H1 (cell line): ENCODE measurements at regions not wholly inside any gene's neighbourhood (a gene's known extent, or its start where the extent isn't known, plus 50 kb on each side); places are given as distances from the start of the nearest gene placed in this dataset.

ENCODE experiments used
- CTCF ChIA-PET: fragments of 300-600 bp; sonication (Branson Sonifier 250); formaldehyde crosslinking; loops from one replicate; lab custom pipeline; 2021; ENCODE audit not compliant: partially characterized antibody; lab: Charles Lee
- POLR2A ChIA-PET: fragments of 300-600 bp; sonication (Branson Sonifier 250); formaldehyde crosslinking; loops from one replicate; lab custom pipeline; 2021; ENCODE audit warnings: inconsistent platforms; ENCODE audit not compliant: partially characterized antibody; lab: Charles Lee
- DNase-seq, 2 experiments: peaks; one replicate each; pipeline versions ENCODE4 v3.0.0 to v3.0.0-alpha.2; 2010 to 2022; ENCODE audit warnings: low spot score in 2 of 2, low read depth in 1 of 2, mixed read lengths in 1 of 2
- FAIRE-seq: peaks from 2 replicates; lab custom pipeline; 2011; peaks lifted over from hg19 to GRCh38; lab: Jason Lieb, UNC
- H2AFZ ChIP-seq: 2 replicates; pipeline ENCODE4 v1.8.1; 2012; ENCODE audit warnings: low read length, inconsistent platforms
- H2AK5ac ChIP-seq: 2 replicates; pipeline ENCODE4 v1.6.1; 2013; ENCODE audit warnings: low read depth, low read length
- H2BK120ac ChIP-seq: replicated peaks from 2 replicates; pipeline ENCODE3; 2013; ENCODE audit warnings: low read depth, low read length, inconsistent platforms
- H2BK12ac ChIP-seq: 2 replicates; pipeline ENCODE4 v1.6.1; 2013; ENCODE audit warnings: low read depth, low read length
- H2BK15ac ChIP-seq: 2 replicates; pipeline ENCODE4 v1.6.1; 2013; ENCODE audit warnings: low read length
- H2BK20ac ChIP-seq: 2 replicates; pipeline ENCODE4 v1.6.1; 2013; ENCODE audit warnings: low read length
- H2BK5ac ChIP-seq: 2 replicates; pipeline ENCODE4 v1.6.1; 2013; ENCODE audit warnings: low read depth, low read length
- H3K14ac ChIP-seq: 2 replicates; pipeline ENCODE4 v1.6.1; 2013; ENCODE audit warnings: inconsistent platforms; ENCODE audit not compliant: insufficient read length
- H3K18ac ChIP-seq: 2 replicates; pipeline ENCODE4 v1.6.1; 2013; ENCODE audit warnings: low read length; ENCODE audit errors: extremely low read depth
- H3K23ac ChIP-seq: 2 replicates; pipeline ENCODE4 v1.6.1; 2013; ENCODE audit warnings: inconsistent platforms; ENCODE audit not compliant: insufficient read length
- H3K23me2 ChIP-seq: 2 replicates; pipeline ENCODE4 v1.6.1; 2013; ENCODE audit warnings: low read depth, low read length
- H3K27ac ChIP-seq: 2 replicates; pipeline ENCODE4 v1.6.1; 2011; ENCODE audit warnings: low read depth, low read length, inconsistent platforms
- H3K27me3 ChIP-seq, 4 experiments: replicated peaks in 1 of 4; 1 replicate in 1 of 4; 2 replicates in 3 of 4; pipeline versions ENCODE4 v1.6.1 to v1.8.1; 2011 to 2013; ENCODE audit warnings: low read length in 3 of 4, mild to moderate bottlenecking in 3 of 4, inconsistent platforms in 2 of 4, mixed read lengths in 2 of 4, moderate library complexity in 1 of 4; ENCODE audit not compliant: control insufficient read depth in 3 of 4, insufficient read depth in 3 of 4; ENCODE audit errors: extremely low read depth in 1 of 4
- H3K36me3 ChIP-seq, 4 experiments: 2 replicates each; pipeline versions ENCODE4 v1.6.1 to v1.8.1; 2011 to 2013; ENCODE audit warnings: mild to moderate bottlenecking in 4 of 4, low read length in 3 of 4, moderate library complexity in 2 of 4, control low read depth in 1 of 4, inconsistent platforms in 1 of 4; ENCODE audit not compliant: insufficient read depth in 4 of 4, control insufficient read depth in 2 of 4
- H3K4ac ChIP-seq: replicated peaks from 2 replicates; pipeline ENCODE3; 2013; ENCODE audit warnings: low read length, low read depth, mixed read lengths, inconsistent platforms; ENCODE audit not compliant: insufficient read length
- H3K4me1 ChIP-seq, 4 experiments: replicated peaks in 1 of 4; 1 replicate in 1 of 4; 2 replicates in 3 of 4; pipeline versions ENCODE4 v1.6.1 to v1.8.1; 2011 to 2013; ENCODE audit warnings: low read length in 3 of 4, inconsistent platforms in 2 of 4, mixed read lengths in 1 of 4; ENCODE audit not compliant: insufficient read depth in 4 of 4, control insufficient read depth in 3 of 4
- H3K4me2 ChIP-seq, 2 experiments: 2 replicates each; pipeline versions ENCODE4 v1.6.1 to v1.8.1; 2011 to 2013; ENCODE audit warnings: low read depth in 2 of 2, low read length in 2 of 2, control low read depth in 1 of 2, inconsistent platforms in 1 of 2, mild to moderate bottlenecking in 1 of 2; ENCODE audit not compliant: insufficient read depth in 1 of 2
- H3K4me3 ChIP-seq, 4 experiments: fragments of 200-600, 300-600 bp in 1 of 4; sonication (generic), shearing (Covaris generic), sonication (Bioruptor Twin) in 1 of 4; 2 replicates each; pipeline versions ENCODE4 v1.5.1 to v1.8.1; 2011 to 2016; ENCODE audit warnings: low read length in 4 of 4, low read depth in 3 of 4, control low read depth in 2 of 4, inconsistent platforms in 2 of 4, mild to moderate bottlenecking in 2 of 4, mixed read lengths in 1 of 4, moderate library complexity in 1 of 4; ENCODE audit not compliant: insufficient read depth in 2 of 4; ENCODE audit errors: extremely low read depth in 1 of 4
- H3K56ac ChIP-seq: replicated peaks from 2 replicates; pipeline ENCODE3; 2013; ENCODE audit warnings: low read depth, mild to moderate bottlenecking, mixed read lengths, low read length, inconsistent platforms; ENCODE audit not compliant: insufficient read length
- H3K79me1 ChIP-seq: 2 replicates; pipeline ENCODE4 v1.6.1; 2013; ENCODE audit warnings: low read depth, low read length, control low read depth
- H3K79me2 ChIP-seq, 2 experiments: 2 replicates each; pipeline versions ENCODE4 v1.6.1 to v1.8.1; 2012 to 2013; ENCODE audit warnings: low read length in 2 of 2, mild to moderate bottlenecking in 2 of 2, inconsistent platforms in 1 of 2; ENCODE audit not compliant: insufficient read depth in 2 of 2, control insufficient read depth in 1 of 2
- H3K9ac ChIP-seq, 4 experiments: replicated peaks in 1 of 4; 1 replicate in 1 of 4; 2 replicates in 3 of 4; pipeline versions ENCODE4 v1.6.1 to v1.8.1; 2011 to 2013; ENCODE audit warnings: low read depth in 3 of 4, low read length in 3 of 4, control low read depth in 2 of 4, mild to moderate bottlenecking in 2 of 4, moderate library complexity in 2 of 4, inconsistent platforms in 1 of 4; ENCODE audit errors: extremely low read depth in 1 of 4
- H3K9me3 ChIP-seq, 2 experiments: 2 replicates each; pipeline versions ENCODE4 v1.6.1 to v1.8.1; 2012 to 2013; ENCODE audit warnings: mild to moderate bottlenecking in 2 of 2, moderate library complexity in 2 of 2, control low read depth in 1 of 2, inconsistent platforms in 1 of 2, low read depth in 1 of 2, low read length in 1 of 2, mixed read lengths in 1 of 2; ENCODE audit not compliant: insufficient read depth in 2 of 2
- H4K20me1 ChIP-seq, 2 experiments: replicated peaks in 1 of 2; 2 replicates each; pipeline versions ENCODE3 to v1.8.1; 2011 to 2013; ENCODE audit warnings: inconsistent platforms in 2 of 2, low read length in 2 of 2, mild to moderate bottlenecking in 1 of 2; ENCODE audit not compliant: insufficient read depth in 2 of 2, control insufficient read depth in 1 of 2
- H4K5ac ChIP-seq: 2 replicates; pipeline ENCODE4 v1.6.1; 2013; ENCODE audit warnings: low read length, low read depth, mixed read lengths, inconsistent platforms; ENCODE audit not compliant: insufficient read length
- H4K8ac ChIP-seq: 2 replicates; pipeline ENCODE4 v1.8.0; 2013; ENCODE audit warnings: mild to moderate bottlenecking, moderate library complexity, low read length, inconsistent platforms; ENCODE audit not compliant: insufficient read depth; ENCODE audit errors: extremely low read depth
- H4K91ac ChIP-seq: replicated peaks from 2 replicates; pipeline ENCODE3; 2013; ENCODE audit warnings: low read length, mixed read lengths, inconsistent platforms; ENCODE audit not compliant: insufficient read length
- BRCA1 ChIP-seq: IDR thresholded peaks from 2 replicates; pipeline ENCODE4 v1.6.1; 2012; ENCODE audit warnings: low read depth, low read length, improper control_type of control experiment
- CHD2 ChIP-seq: IDR thresholded peaks from 2 replicates; pipeline ENCODE4 v1.6.1; 2012; ENCODE audit warnings: low read length, improper control_type of control experiment
- EZH2 ChIP-seq: fragments of 200-600 bp; sonication (generic); IDR thresholded peaks from 2 replicates; pipeline ENCODE4 v1.7.1; 2012; ENCODE audit warnings: low read depth, mild to moderate bottlenecking, moderate library complexity, low read length, inconsistent platforms; ENCODE audit not compliant: severe bottlenecking
- JUND ChIP-seq: IDR thresholded peaks from 2 replicates; pipeline ENCODE4 v1.6.1; 2011; ENCODE audit warnings: mild to moderate bottlenecking, improper control_type of control experiment, low read length
- KDM5A ChIP-seq: fragments of 200-600 bp; IDR thresholded peaks from 2 replicates; pipeline ENCODE4 v1.7.1; 2012; ENCODE audit warnings: mild to moderate bottlenecking, low read length, inconsistent platforms, mixed read lengths
- TEAD4 ChIP-seq: IDR thresholded peaks from 2 replicates; pipeline ENCODE4 v1.6.1; 2012; ENCODE audit warnings: low read depth, low read length, inconsistent platforms, mixed read lengths
- WGBS, 2 experiments: shearing (Covaris generic) in 1 of 2; methylation state at CpG; one replicate each; pipeline versions ENCODE4 v1.1.6 to v1.1.7; 2013 to 2015; ENCODE audit warnings: low lambda C conversion rate in 2 of 2, mixed read lengths in 2 of 2, inconsistent platforms in 1 of 2, low coverage in 1 of 2, missing lambda C conversion rate in 1 of 2; ENCODE audit not compliant: insufficient replicate concordance in 2 of 2, insufficient coverage in 1 of 2, insufficient read length in 1 of 2; ENCODE audit errors: extremely low coverage in 1 of 2, missing lambda C conversion rate in 1 of 2; 5-methylcytosine and 5-hydroxymethylcytosine counted together

- Histone ChIP-seq H3K18ac (no peak overlapping the region), H3K27ac (no peak overlapping the region), H3K23ac (no peak overlapping the region), H3K9ac (no peak overlapping the region), H3K79me2 (no peaks in the 10 kb centered on the region), H4K91ac (no peak overlapping the region), H2AK5ac (no peak overlapping the region), H3K9me3 (no peaks in the 10 kb centered on the region), H2BK20ac (no peak overlapping the region), H3K27me3 (no peaks in the 10 kb centered on the region), H2AFZ (no peak overlapping the region), H3K56ac (no peak overlapping the region), H3K23me2 (no peaks in the 10 kb centered on the region), H2BK15ac (no peak overlapping the region; the same call in 1 of the 2 replicates), H4K8ac (no peak overlapping the region), H2BK5ac (no peak overlapping the region), H2BK120ac (no peak overlapping the region), H2BK12ac (no peak overlapping the region), H3K79me1 (no peaks in the 10 kb centered on the region), H3K36me3 (no peaks in the 10 kb centered on the region), H3K14ac (no peak overlapping the region), H4K5ac (no peak overlapping the region), H3K4me3 (no peak overlapping the region), H4K20me1 (no peaks in the 10 kb centered on the region), H3K4me1 (no peaks in the 10 kb centered on the region), H3K4ac (no peak overlapping the region)
- CTCF ChIA-PET, result interaction anchor here (1.6 kb wide), 1 partner anchor 19 kb away, joined by 3 read pairs; no protein-coding TSS in a partner anchor
- POLR2A ChIA-PET, result no interaction called here
- no peak for FAIRE-seq
- 90% methylated on average over 12 of the region's 15 CpGs; no CpG with 5 or more reads in 1 of the 2 experiments for WGBS, 2 experiments
- DNase-seq, result no peak
- TF ChIP-seq EZH2 (no peak), CHD2 (no peak), JUND (no peak), TEAD4 (no peak), BRCA1 (no peak), KDM5A (no peak)
- TF ChIP-seq, all 59 proteins: peak for 0
- H3K4me2 ChIP-seq, result no peak overlapping the region
Observed at GRCh38 chr3:127068111-127068810, 85.3 kb downstream of the PLXNA1 start.
